ENCODE measurements at regions not wholly inside any gene's neighbourhood (a gene's known extent, or its start where the extent isn't known, plus 50 kb on each side); places are given as distances from the start of the nearest gene placed in this dataset.
"Not testable (repeated sequence)": the region's sequence is repeated elsewhere in the genome, so short reads cannot be mapped to it uniquely, and the experiment has no call there.

DNA sequence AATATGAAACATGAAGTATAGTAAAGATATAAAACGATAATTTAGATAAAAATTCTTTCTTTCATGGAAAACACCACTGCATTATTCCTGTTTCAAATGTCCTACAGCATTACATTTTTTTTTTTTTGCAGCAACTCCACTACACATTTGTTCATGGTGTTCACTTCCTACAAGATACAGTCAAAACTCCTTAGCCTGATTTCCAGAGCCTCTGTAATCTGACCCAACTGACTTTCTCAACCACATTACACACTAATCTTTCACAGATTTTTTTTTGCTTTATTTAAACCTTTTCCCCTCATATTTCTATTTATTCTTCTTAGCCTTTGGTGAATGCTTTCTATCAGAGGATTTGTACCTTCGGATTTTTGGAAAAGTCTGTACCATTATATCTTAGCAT is 176.5 kb upstream of the PDE7B start:
- Histone ChIP-seq H3K27me3 (ENCODE audit: insufficient read depth, poor library complexity, severe bottlenecking) (no peaks in the 10 kb centered on the region), H3K27ac (replicated peaks) (no peak overlapping the region), H3K4me3 (replicated peaks; ENCODE audit: insufficient read depth, low read length) (no peak overlapping the region)
- TF ChIP-seq, protein P1, sequence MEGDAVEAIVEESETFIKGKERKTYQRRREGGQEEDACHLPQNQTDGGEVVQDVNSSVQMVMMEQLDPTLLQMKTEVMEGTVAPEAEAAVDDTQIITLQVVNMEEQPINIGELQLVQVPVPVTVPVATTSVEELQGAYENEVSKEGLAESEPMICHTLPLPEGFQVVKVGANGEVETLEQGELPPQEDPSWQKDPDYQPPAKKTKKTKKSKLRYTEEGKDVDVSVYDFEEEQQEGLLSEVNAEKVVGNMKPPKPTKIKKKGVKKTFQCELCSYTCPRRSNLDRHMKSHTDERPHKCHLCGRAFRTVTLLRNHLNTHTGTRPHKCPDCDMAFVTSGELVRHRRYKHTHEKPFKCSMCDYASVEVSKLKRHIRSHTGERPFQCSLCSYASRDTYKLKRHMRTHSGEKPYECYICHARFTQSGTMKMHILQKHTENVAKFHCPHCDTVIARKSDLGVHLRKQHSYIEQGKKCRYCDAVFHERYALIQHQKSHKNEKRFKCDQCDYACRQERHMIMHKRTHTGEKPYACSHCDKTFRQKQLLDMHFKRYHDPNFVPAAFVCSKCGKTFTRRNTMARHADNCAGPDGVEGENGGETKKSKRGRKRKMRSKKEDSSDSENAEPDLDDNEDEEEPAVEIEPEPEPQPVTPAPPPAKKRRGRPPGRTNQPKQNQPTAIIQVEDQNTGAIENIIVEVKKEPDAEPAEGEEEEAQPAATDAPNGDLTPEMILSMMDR (IDR thresholded peaks at IDR 0.05; ENCODE audit: insufficient read depth, low read length): no peak
- no peak for DNase-seq (ENCODE audit: low read depth in 1 of 2, low spot score in 1 of 2)

DNA sequence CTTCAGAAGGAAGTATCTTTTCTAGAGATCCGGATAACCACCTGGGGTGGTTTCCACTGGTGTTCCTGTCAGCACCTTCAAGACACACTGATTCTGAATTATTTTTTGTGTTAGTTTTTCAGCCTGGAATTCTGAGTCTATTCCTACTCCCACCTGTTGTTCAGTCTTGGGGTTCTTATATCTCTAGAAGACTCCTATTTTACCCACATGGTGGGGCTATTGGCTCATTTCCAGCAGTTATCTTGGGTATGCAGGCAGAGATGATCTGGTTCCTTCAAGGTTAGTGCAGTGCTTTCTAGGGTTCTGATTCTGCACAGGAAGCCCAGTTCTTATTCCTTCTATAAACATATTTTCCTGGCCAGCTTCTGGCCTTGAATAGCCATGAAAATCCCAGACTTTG is 175.6 kb upstream of the PDE7B start:
- DNase-seq (ENCODE audit: low read depth in 1 of 2, low spot score in 1 of 2): peak; percentile 20 to 53
- TF ChIP-seq SPI1 (IDR thresholded peaks at IDR 0.05; ENCODE audit: borderline replicate concordance, low read depth): no peak
- TF ChIP-seq, protein P1 (IDR thresholded peaks at IDR 0.05; ENCODE audit: insufficient read depth, low read length): peak; percentile 1

DNA sequence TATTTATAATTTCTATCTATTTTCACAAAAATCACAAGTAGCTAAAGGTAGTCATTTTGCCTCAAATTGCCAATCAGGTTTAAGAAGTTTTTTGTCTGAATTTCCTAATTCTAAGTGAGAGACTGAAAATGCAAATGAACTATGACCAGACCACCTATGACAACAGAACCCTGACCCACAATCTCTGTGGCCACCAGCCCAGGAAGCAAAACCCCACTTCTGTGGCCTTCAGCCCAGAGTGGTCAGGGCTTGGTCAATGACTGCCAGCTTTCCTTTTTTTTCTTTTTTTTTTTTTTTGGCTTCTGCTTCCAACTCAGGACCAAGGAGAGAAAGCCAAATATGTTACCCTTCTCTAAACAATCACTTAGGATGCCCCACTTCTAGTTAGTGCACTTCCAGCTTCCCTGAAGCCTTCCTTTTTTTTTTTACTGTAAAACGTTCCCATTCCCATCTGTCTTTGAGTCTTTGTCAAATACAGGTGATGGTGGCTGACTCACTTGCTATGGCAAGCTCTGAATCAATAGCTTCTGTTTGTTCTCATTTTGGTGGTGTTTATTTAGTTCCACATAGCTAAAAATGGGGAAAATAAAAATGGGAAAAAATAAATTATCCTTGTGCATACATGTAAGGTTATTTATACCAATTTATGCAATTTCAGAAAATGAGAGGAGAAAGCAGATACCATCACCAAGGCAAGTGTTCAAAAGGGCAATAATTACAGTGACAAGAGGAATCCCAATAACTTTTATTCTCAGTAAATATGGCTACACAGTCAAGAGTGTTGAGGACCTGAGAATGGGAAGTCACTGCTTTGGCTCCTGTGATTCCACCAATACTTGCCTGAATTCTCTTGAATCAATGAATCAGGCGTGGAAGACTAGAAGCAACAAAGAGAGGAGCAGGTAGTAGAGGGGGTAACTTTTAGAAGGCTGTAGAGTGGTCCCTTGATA is 170.3 kb upstream of the PDE7B start:
- no peak overlapping the region for H3K4me3 ChIP-seq (replicated peaks; ENCODE audit: insufficient read depth, low read length)
- no peak for DNase-seq (ENCODE audit: low read depth in 1 of 2, low spot score in 1 of 2)
- H3K27ac ChIP-seq (replicated peaks): no peak overlapping the region
- H3K27me3 ChIP-seq (ENCODE audit: insufficient read depth, poor library complexity, severe bottlenecking): no peaks in the 10 kb centered on the region
- no peak for TF ChIP-seq SPI1 (IDR thresholded peaks at IDR 0.05; ENCODE audit: borderline replicate concordance, low read depth)
- no peak for TF ChIP-seq GABPA (IDR thresholded peaks at IDR 0.05; ENCODE audit: low read depth)
- TF ChIP-seq, protein P2, sequence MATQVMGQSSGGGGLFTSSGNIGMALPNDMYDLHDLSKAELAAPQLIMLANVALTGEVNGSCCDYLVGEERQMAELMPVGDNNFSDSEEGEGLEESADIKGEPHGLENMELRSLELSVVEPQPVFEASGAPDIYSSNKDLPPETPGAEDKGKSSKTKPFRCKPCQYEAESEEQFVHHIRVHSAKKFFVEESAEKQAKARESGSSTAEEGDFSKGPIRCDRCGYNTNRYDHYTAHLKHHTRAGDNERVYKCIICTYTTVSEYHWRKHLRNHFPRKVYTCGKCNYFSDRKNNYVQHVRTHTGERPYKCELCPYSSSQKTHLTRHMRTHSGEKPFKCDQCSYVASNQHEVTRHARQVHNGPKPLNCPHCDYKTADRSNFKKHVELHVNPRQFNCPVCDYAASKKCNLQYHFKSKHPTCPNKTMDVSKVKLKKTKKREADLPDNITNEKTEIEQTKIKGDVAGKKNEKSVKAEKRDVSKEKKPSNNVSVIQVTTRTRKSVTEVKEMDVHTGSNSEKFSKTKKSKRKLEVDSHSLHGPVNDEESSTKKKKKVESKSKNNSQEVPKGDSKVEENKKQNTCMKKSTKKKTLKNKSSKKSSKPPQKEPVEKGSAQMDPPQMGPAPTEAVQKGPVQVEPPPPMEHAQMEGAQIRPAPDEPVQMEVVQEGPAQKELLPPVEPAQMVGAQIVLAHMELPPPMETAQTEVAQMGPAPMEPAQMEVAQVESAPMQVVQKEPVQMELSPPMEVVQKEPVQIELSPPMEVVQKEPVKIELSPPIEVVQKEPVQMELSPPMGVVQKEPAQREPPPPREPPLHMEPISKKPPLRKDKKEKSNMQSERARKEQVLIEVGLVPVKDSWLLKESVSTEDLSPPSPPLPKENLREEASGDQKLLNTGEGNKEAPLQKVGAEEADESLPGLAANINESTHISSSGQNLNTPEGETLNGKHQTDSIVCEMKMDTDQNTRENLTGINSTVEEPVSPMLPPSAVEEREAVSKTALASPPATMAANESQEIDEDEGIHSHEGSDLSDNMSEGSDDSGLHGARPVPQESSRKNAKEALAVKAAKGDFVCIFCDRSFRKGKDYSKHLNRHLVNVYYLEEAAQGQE (IDR thresholded peaks at IDR 0.05; ENCODE audit: insufficient replicate concordance, low read depth): no peak
- TF ChIP-seq POLR2AphosphoS5 (IDR thresholded peaks at IDR 0.05; ENCODE audit: low read depth): no peak
- TF ChIP-seq, protein P1 (IDR thresholded peaks at IDR 0.05; ENCODE audit: insufficient read depth, low read length): no peak

More for the DNA sequence above, 175.6 kb upstream of the PDE7B start:
- Histone ChIP-seq H3K27me3 (ENCODE audit: insufficient read depth, poor library complexity, severe bottlenecking) (no peaks in the 10 kb centered on the region), H3K27ac (replicated peaks) (no peak overlapping the region), H3K4me3 (replicated peaks; ENCODE audit: insufficient read depth, low read length) (no peak overlapping the region)

DNA sequence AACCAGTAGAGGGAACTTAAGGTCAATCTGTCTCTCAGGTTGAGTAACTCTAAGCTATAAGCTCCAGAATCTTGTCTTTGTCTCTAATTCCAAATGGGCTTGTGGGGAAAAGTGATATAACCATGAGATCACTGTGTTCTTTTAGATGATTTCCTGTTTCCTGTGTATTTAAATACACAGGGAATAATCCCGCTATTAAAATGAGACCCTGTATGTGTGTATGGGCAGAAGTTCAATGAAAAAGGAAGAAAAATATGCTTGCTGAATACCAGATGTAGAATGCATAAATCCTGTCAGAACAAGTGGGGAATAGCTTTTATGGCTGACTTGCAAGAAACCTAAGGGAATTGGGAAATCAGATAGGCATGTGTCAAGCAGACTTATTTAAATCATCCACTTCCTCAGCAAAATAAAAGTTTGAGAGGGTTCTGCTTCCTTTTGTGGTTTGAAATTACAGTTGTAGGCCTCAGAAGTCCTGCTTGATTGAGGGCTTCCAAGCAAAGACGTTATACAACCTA is 164.7 kb upstream of the PDE7B start:
- DNase-seq (ENCODE audit: low read depth in 1 of 2, low spot score in 1 of 2): peak; percentile 25 to 55
- Histone ChIP-seq H3K27me3 (ENCODE audit: insufficient read depth, poor library complexity, severe bottlenecking) (no peaks in the 10 kb centered on the region), H3K4me3 (replicated peaks; ENCODE audit: insufficient read depth, low read length) (no peak overlapping the region), H3K27ac (replicated peaks) (no peak overlapping the region)
- TF ChIP-seq SPI1 (IDR thresholded peaks at IDR 0.05; ENCODE audit: borderline replicate concordance, low read depth) (peak; percentile 82), GABPA (IDR thresholded peaks at IDR 0.05; ENCODE audit: low read depth) (no peak)

DNA sequence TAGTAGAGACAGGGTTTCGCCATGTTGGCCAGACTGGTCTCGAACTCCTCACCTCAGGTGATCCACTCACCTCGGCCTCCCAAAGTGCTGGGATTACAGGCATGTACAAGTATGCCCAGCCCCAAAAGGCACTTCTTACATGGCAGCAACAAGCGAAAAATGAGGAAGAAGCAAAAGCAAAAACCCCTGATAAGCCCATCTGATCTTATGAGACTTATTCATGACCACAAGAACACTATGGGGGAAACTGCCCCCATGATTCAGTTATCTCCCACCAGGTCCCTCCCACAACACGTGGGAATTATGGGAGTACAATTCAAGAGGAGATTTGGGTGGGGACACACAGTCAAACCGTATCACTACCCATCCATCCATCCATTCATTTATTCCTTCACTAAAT is 163.0 kb upstream of the PDE7B start:
- not testable (repeated sequence) for DNase-seq (ENCODE audit: low read depth in 1 of 2, low spot score in 1 of 2); H3K27ac ChIP-seq (replicated peaks)

More for the DNA sequence above, 163.0 kb upstream of the PDE7B start:
- not testable (repeated sequence) for H3K27me3 ChIP-seq (ENCODE audit: insufficient read depth, poor library complexity, severe bottlenecking); H3K4me3 ChIP-seq (replicated peaks; ENCODE audit: insufficient read depth, low read length)
